ENCODE measurements at regions not wholly inside any gene's neighbourhood (a gene's known extent, or its start where the extent isn't known, plus 50 kb on each side); places are given as distances from the start of the nearest gene placed in this dataset.

DNA sequence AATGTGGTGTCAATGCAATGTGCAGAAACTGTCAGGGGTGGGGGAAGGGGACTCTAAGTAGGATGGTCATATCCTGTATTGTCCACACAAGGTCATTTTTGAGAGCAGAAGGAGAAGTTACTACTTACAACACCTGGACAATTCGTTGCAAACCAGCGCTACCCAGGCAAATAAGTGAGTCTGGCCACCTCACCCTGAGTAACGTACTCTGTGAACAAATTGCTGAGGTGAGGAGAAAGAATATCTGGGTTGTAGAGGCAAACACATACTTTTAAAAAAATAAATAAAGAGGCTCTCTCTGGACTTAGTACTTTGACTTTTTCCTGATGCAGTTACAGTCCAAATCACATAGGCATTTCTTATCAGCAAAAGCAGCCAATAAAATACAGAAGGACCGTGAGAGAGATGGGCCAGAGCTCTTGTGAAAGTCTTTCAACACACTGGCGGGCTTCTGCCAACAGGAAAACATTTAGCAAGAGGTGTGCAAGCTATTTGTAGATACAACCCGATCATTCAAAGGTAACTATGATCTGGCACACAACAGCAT lies 268.2 kb upstream of the ID2 start:
- peak; percentile 77 for DNase-seq (ENCODE audit: low spot score)

DNA sequence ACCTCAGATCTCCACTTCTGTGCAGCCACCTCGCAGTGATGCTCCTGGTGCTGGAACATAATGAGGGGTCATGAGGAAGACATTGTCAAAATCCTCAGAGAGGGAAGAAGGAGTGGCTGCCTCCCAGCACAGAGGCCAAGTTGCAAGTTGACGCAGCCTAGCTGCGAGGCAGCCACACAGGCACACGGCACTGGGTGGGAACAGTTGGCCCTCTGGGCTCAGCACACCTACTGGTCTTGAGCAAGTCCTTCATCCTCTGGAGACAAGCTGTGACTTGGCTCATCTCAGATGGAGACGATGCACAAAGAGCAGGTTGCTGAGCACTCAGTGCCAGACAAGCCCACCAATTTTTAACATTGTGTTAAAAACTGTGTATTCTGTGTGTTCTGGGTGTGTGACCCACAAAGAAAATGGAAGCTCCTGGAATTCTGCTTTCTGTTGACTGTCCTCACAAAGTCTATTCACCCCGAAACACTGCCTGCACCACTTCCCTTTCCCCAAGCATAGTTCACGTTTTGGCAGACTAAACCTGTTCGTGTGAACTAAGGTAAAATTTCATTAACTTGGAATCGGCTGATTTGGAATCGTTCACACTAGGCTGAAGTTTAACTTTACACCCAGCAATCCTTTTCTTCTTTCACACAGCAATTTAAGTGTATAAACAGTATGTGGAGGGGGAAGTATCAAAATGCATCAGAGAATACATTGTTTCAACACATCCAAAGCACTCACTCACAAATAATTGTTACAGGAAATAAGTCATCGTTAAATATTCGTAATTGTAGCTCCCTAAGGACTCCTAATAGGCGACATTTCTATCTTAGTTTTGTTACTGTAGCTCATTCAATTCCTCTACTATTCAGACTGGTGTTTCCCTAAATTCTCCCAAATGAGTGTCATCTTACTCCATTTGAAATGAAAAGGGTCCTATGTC lies 266.6 kb upstream of the ID2 start:
- no peak for DNase-seq (ENCODE audit: low spot score)

DNA sequence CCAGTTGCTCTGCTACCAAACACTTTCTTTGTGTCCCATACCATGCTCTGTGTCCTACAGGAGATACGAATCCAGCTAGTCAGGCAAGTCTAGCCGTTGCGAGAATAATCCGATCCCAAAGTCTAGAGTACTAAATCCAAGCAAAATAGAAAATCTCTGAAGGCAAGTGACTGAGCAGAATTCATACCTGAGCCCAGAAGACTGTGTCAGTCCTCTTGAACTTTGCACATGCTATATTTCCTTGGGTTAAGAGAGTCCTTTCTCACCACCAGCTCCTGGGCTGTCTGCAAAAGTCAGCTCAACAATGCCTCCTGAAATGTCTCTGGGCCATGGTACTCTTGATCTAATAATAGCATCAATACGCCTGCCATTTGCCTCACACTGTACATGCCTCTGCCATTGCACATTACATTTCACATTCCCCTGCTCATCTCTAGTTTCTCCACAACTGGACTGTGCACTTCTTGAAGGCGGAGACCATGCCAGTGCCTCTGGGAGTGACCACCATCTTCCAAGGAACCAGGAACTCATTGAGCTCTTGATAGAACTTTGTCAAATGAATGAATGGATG lies 265.8 kb upstream of the ID2 start:
- no peak for DNase-seq (ENCODE audit: low spot score)

DNA sequence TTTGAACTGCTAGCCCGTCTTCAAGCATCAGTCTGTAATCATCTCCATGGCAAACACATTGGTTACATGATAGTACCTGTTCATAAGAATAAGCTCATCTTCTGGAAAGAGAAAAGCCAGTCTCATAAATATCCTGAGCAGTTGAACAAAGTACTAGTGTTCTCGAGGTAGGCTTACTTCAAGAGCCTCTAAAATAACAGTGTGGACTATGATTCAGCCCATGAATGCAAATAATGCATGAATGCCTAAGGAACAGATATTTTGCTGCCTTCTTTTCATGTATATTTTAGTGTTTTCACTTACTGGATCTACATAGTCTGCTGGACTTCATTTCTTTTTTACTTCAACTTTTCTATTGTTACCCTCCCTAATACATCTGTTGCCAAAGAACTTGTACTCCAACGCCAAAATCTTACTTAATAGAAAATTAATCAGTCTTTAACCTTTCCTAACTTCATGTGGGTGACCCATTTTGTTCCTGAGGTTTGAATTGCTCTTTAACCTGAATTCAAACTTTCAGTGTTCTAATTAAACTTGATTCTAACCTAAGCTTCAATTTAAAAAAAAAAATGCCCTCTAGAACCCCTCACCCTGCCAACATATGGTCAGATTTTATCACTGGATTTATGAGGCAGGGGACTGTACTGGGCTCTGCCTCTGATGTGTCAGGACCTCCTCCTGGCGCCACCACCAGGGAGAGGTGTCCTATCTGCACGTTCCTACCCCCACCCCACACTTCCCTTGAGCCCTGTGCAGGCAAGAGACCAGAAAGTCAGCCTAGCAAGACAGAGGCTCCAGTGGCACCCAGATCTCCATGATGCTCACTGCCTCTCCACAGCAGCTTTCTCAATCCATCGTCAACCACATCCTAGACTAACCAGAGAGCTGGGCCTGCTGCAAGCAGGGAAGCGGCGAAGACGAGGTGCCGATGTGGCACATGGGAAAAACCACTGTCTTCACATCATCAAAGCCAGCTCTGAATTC lies 264.7 kb upstream of the ID2 start:
- DNase-seq (ENCODE audit: low spot score), result no peak

DNA sequence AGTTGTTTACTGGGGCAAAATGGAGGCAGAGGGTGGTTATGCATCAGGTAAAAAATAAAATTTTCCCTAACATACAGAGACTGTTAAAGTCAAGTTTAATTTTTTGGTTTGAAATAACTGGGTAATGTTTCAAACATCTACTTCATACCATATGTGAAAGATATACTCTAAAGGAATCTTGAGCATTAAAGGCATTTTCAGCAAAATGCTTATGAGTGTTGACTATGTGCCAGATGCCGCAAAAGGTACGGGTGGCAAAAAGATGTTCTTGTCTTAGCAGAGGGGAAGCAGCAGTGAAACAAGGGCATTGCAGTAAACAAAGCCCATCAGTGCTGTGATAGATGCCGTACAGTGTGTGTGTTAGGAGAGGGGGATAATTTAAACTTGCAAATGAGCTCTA lies 263.1 kb upstream of the ID2 start:
- peak; percentile 61 for DNase-seq (ENCODE audit: low spot score)

DNA sequence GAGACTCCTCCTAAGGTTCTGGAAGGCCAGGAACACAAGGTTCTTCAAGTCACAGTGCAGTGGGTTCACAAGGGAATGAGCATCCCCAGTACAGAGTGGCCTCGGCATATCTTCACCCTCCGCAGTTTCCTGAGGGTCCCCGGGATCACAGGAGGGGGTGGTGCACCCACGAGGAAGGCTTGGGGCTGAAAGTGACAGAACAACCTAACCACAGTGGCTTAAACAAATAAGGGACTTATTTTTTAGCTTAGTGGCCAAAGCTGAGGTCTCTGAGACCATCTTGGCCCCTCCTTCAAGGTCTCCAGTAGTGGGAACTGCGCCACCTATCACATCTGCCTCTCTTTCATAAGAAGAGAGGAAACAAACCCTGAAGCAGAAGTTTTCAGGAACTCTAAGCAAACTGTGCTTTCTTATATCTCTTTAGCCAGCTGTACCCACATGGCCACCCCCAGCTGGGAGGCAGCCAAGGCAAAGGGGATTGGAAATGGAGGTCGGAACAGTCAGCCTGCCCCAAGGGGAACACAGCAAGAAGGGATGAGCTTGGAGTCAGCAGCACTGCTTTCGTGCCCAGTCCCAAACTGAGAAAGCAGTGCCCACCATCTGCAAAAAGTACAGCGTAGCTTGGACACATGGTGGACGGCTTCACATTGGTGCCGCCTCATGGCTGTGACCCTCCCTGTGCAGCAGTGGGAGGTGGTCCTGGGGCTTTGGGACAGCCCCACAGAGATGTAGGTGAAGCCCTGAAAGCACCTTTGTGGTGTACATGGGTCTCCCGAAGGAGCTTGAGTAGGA lies 260.0 kb upstream of the ID2 start:
- DNase-seq (ENCODE audit: low spot score), result no peak

DNA sequence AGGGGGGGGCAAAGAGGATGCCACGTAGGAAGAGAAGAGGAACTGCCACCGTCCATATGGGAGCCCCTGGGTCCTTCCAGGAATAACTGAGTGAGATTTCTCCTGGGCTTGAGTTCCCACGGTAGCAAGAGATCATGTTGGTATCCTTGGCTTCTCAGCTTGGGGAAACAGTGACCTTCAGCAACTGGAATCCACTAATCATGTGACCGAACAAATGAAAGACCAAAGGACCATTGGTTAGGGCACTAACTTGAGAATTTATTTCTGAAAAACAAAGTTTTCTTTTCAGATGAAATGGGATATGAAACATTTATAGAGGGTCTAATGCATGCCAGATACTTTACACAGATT lies 259.4 kb upstream of the ID2 start:
- peak; percentile 65 for DNase-seq (ENCODE audit: low spot score)

DNA sequence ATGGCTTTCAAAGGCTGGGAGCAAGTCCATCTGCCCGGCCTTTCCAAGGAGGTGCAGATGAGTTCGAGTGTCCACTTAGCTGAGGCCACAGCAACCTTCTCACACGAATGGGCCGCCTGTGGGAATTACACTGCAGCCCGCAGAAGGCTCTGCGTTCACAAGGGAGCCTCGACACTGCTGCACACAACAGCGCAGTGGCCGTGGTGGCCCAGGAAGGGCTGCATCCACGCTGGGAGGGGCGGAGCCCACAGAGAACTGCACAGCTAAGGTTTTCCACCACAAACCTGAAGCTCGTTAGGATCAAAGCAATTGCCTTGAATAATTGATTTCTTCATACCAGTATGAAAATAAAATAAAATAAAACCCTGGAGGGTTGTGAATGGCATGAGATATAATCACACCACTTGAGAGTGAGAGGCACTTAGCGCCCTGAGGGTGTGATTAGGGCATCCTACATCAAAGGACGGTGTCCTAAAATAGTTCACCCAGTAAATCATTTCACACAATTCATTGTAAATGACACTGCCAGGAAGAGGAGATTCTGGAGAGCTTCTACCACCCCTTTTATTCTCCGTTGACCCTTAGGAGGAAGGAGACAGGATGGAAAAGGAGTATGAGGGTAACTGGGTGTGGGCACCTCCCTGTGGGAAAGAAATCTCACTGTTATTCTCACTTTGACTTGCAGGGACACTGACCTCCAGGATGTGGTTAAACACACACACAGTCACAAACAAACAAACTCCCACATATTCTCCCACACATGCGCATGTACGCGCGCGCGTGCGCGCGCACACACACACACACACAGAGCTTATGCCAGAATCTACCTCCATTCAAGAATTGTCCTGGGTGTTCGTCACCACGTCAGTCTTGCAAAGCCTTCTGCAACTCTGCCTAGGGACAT lies 256.6 kb upstream of the ID2 start:
- DNase-seq (ENCODE audit: low spot score), result no peak

DNA sequence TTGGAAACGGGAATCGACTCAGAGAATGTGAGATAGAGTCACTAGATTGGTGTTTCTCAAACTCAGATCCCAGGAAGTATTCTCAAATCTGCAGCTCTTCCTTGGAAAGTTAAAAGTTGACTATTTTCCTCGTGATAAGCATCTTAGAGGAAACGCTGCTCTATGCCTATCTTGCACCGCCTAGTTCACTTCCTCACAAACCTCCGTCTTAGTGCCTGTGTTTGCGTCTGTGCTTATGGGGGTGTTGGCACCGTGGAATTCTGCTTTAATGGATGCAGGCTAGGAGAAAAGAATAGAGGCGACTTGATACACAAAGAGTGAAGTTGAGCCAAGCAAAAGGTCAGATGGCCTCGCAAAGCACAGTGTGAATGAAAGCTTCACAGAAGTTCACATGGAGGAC lies 255.3 kb upstream of the ID2 start:
- no peak for DNase-seq (ENCODE audit: low spot score)

DNA sequence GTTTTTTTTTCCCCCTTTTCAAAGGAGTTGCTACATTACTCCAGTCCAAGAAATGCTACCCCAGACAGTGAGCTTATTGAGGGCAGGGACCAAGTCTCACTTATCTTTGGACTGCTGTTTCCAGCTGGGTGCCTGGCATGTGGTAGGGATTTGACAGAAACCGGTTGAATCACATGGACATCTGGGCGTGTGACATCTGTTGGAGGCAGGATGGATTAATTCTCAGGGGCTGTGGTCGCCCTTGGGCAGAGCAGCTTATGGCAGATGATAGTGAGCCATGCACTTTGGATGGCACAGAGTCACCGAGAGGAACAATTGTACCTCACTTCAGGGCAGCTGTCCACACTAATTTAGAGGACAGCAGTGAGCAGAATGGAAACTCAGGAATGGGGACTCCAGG lies 254.6 kb upstream of the ID2 start:
- no peak for DNase-seq (ENCODE audit: low spot score)

DNA sequence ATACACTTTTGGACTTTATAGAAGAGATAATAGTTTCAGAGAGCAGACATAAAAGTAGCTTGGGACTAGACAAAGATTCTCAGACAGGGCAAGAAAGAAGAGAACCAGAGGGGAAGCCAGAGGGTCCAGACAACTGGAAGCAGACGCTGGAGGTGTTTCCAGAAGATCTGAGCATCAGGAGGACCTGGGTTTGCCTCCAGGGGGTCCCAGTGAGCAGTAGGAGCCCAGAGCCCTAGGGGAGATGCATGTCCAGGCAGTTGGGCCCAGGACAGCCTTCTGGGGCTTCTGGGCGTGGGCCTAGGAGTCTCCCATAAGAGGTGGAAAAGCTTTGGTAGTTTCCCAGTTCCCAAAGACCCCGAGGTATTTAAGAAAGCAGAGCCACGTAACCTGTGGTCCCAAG lies 251.2 kb upstream of the ID2 start:
- no peak for DNase-seq (ENCODE audit: low spot score)

DNA sequence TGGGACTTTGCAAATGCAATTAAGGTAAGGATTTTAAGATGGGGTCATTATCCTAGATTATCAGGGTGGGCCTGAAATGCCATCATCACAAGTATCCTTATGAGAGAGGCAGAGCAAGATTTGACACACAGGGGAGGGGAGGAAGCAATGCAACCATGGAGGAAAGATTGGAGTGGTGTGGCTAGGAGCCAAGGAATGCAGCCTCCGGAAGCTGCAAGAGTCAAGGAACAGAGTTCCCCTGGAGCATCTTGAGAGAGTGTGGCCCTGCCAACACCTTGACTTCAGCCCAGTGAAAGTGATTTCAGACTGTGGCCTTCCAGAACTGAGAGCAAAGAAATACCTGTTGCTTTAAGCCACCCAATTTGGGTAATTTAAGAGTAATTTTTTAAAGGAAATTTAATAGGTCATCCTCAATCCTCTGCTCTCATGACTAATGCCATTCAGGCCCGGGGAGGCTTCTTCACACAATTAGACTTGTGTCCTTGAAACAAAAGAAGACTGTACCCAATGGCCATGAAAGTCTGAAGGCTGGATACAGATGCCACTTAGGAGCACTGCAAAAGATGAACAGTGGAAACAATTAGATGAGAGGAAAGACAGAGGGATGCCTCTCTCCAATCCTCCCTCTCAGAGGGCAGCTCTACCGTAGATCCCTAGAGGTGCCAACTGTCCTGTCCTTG lies 250.3 kb upstream of the ID2 start:
- DNase-seq (ENCODE audit: low spot score), result no peak

DNA sequence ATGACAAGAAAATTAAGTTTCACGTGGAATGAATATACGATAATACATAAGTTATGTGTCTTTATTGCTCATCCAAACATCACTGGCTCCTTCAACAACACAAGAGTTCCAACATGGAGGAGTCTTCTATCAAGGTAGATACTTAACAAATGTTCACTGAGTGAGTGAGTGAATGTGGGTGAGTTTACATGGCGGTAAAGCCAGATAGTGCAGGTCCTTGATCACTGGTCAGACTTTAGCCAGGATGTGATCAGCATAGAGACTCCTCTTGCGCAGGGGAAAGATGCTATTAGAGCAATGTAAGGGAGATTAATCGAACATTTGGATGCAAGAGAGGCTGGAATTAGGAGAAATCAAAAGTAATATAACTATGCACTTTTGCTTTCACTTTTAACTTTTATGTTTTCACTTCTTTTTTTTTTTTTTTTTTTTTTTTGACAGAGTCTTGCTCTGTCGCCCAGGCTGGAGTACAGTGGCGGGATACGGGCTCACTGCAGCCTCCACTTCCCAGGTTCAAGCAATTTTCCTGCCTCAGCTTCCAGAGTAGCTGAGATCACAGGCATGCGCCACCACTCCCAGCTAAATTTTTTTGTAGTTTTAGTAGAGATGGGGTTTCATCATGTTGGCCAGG lies 249.0 kb upstream of the ID2 start:
- DNase-seq (ENCODE audit: low spot score), result no peak

DNA sequence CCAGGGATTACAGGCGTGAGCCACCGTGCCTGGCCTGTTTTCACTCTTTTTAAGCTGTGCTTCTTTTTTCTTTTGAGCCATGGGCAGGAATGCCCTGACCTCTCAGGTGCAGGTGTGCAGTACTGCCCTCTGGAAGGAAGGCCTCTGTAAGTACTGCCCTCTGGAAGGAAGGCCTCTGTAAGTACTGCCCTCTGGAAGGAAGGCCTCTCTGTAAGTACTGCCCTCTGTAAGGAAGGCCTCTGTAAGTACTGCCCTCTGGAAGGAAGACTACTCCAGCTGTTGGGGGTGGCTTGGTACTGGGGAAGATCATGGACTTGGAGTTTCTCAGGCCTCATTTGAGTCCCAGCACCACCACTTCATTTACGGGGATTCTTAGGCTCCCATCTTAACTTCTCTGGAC lies 248.5 kb upstream of the ID2 start:
- DNase-seq (ENCODE audit: low spot score), result no peak

DNA sequence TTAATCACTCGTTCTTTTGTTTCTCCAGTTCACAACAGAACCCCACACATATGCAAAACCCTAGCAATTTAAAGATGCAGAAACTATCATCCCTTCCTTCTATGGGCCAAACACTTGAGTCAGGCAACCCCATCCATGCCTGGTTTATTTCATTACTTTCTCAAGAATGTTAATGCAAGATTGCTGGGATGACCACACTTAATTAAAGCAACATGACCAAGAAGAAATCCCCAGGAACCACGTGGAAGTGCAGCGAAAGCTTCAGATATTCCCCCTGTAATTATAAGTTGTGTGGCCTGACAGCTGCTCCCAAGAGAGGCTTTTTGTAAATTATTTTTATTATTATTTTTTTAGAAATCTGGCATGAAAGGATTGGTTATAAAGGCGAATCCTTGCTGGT lies 246.2 kb upstream of the ID2 start:
- no peak for DNase-seq (ENCODE audit: low spot score)

DNA sequence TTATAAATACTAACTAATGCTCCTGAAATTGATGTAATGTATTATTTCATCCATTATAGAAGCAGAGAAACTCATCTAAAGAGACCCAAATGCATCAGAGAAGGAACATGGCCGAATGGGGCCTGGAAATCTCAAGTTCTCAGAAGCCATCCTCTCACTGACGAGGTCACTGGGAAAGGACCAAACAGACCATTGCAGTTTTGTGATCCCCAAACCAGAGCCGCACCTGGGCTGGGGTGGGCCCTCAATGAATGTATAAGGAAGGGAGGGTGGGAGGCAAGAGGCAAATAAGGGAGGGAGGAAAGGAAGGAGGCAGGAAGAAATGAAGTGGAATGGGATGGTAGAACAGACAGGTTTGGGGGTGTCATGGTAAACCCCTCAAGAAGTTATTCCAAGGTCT lies 245.3 kb upstream of the ID2 start:
- DNase-seq (ENCODE audit: low spot score), result no peak

DNA sequence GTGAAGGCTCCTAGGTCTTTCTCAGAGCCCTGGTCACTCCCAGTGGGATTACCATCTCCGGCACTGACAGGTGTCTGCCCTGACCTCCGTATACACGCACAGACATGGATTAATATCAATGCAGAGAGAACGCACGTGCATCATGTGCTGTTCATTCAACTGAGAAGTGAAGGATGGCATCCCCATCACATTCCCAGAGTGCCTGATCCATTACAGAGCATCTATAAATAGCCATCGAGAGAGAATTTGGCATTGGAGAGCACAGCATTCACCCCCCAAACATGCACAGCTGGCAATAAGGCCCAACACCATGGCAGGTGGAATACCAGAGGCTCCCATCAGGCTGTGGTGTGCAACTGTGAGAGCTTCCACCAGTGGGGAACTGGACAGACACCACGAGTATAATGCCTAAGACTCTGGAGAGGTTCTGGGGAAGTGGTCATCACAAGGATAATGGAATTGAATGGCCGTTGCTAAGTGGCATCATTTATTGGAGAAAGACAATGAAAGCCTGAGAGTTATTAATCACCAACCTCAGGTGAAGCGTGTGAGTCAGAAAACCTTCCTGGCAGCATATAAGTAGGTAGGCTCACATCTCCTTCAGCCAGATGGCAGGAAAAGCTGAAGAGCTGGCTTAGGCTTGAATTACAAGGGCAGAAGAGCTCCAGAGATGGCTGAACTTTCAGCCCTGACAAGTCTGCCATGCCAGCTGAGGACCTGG lies 244.5 kb upstream of the ID2 start:
- no peak for DNase-seq (ENCODE audit: low spot score)

DNA sequence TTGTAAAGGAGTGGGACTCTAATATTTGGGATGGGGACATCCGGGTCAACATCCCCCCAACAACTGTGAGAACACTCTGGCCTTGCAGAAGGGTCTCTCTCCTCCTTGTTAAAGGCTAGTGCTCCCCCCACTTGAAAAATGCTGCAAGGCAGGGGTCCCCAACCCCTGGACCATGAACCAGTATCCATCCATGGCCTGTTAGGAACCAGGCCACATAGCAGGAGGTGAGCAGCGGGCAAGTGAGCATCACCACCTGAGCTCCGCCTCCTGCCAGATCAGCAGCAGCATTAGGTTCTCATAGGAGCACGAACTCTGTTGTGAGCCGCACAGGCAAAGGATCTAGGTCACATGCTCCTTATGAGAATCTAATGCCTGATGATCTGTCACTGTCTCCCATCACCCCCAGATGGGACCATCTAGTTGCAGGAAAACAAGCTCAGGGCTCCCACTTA lies 243.9 kb upstream of the ID2 start:
- no peak for DNase-seq (ENCODE audit: low spot score)
